ENCODE measurements at regions not wholly inside any gene's neighbourhood (a gene's known extent, or its start where the extent isn't known, plus 50 kb on each side); places are given as distances from the start of the nearest gene placed in this dataset.

DNA sequence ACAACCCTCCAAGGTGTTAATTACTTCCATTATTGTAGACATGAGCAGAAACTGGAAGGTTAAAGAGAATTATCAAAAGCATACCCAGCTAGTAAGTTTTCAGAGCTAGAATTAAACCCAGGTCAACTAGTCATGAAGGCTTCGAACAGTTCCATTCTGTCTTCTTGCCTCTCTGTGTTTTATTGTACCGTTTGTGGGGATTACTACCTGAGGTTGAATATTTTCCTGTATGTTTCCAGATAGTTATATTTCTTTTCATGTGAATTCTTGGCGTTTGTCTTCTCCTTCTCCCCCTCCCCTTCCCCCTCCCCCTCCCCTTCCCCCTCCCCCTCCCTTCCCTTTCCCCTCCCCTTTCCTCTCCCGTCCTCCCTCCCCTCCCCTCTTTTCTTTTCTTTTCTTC, 218.0 kb upstream of the GALNT17 start:
- H3K4me3 ChIP-seq (ENCODE audit: low read depth in 1 of 2, low read length in 1 of 2): no peak overlapping the region
- H3K9me3 ChIP-seq: no peaks in the 10 kb centered on the region
- no peaks in the 10 kb centered on the region for H3K27me3 ChIP-seq
- no peaks in the 10 kb centered on the region for H3K4me1 ChIP-seq (ENCODE audit: control insufficient read depth in 1 of 2, insufficient read depth in 1 of 2, low read depth in 1 of 2, low read length in 1 of 2)
- TF ChIP-seq CTCF (IDR thresholded peaks at IDR 0.05): no peak
- no peaks in the 10 kb centered on the region for H3K36me3 ChIP-seq
- no peak overlapping the region for H3K27ac ChIP-seq

- Histone ChIP-seq H3K36me3 (no peaks in the 10 kb centered on the region), H3K4me1 (ENCODE audit: control insufficient read depth in 1 of 2, insufficient read depth in 1 of 2, low read depth in 1 of 2, low read length in 1 of 2) (no peaks in the 10 kb centered on the region), H3K27me3 (no peaks in the 10 kb centered on the region), H3K4me3 (ENCODE audit: low read depth in 1 of 2, low read length in 1 of 2) (no peak overlapping the region), H3K27ac (no peak overlapping the region), H3K9me3 (no peaks in the 10 kb centered on the region)
- TF ChIP-seq CTCF (IDR thresholded peaks at IDR 0.05): no peak
These were observed 216.9 kb upstream of the GALNT17 start for GRCh38 chr7:70915067-70915466.

DNA sequence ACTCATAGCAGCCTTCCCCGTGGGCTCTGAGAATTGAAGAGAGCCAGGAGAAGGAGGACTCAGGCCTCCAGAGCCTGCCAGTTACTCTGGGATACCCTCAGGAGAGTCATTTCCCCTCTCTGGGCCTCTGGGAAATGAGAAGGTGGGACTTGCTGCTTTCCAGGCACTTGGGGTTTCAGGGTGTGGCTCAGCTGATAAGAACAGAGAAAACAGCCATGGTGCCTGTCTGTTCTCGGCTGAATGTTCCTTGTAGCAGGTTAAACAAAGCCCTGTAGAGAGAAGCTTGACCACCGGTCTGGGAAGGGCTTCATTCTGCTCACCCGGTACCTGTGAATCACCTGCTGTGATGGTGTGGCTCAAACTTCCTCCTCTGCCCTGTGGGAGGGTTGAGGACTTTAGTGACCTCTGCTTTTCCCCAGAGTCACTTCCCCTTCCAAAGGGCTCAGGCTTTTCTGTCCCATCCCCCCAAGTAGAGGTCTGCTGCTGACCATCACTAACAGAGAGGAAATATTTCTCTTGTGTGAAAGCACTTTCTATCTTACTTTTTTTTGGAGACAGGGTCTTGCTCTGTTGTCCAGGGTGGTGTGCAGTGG, 212.4 kb upstream of the GALNT17 start:
- TF ChIP-seq CTCF (IDR thresholded peaks at IDR 0.05): no peak
- no peaks in the 10 kb centered on the region for H3K4me1 ChIP-seq (ENCODE audit: control insufficient read depth in 1 of 2, insufficient read depth in 1 of 2, low read depth in 1 of 2, low read length in 1 of 2)
- no peak overlapping the region for H3K4me3 ChIP-seq (ENCODE audit: low read depth in 1 of 2, low read length in 1 of 2)
- H3K27ac ChIP-seq: no peak overlapping the region
- H3K27me3 ChIP-seq: no peaks in the 10 kb centered on the region
- H3K9me3 ChIP-seq: no peaks in the 10 kb centered on the region
- H3K36me3 ChIP-seq: no peaks in the 10 kb centered on the region

DNA sequence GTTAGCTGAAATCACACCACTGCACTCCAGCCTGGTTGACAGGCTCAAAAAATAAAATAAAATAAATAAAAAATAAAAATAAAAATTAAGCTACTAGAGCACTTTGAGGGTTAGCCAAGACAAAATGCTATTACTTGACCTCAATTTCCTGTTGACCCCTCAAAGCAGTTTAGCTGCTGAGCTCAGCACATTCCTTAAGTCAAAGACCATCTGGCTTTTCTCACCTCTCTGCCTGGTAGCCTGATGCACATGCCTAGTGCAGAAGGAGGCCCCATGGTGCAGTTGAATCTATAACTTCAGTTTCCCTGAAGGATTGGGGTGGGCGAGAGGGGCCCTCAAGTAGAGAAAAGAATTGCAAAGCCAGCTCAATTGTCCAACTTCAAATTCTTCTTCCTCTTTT, 211.1 kb upstream of the GALNT17 start:
- Histone ChIP-seq H3K4me3 (ENCODE audit: low read depth in 1 of 2, low read length in 1 of 2) (no peak overlapping the region), H3K36me3 (no peaks in the 10 kb centered on the region), H3K9me3 (no peaks in the 10 kb centered on the region), H3K4me1 (ENCODE audit: control insufficient read depth in 1 of 2, insufficient read depth in 1 of 2, low read depth in 1 of 2, low read length in 1 of 2) (no peaks in the 10 kb centered on the region), H3K27ac (no peak overlapping the region), H3K27me3 (no peaks in the 10 kb centered on the region)
- no peak for TF ChIP-seq CTCF (IDR thresholded peaks at IDR 0.05)

- Histone ChIP-seq H3K27me3 (no peaks in the 10 kb centered on the region), H3K36me3 (no peaks in the 10 kb centered on the region), H3K4me1 (ENCODE audit: control insufficient read depth in 1 of 2, insufficient read depth in 1 of 2, low read depth in 1 of 2, low read length in 1 of 2) (no peaks in the 10 kb centered on the region), H3K27ac (no peak overlapping the region), H3K9me3 (no peaks in the 10 kb centered on the region), H3K4me3 (ENCODE audit: low read depth in 1 of 2, low read length in 1 of 2) (no peak overlapping the region)
- TF ChIP-seq CTCF (IDR thresholded peaks at IDR 0.05): no peak
These were observed 208.6 kb upstream of the GALNT17 start for GRCh38 chr7:70923181-70923845.
